ENCODE measurements at regions not wholly inside any gene's neighbourhood (a gene's known extent, or its start where the extent isn't known, plus 50 kb on each side); places are given as distances from the start of the nearest gene placed in this dataset.

DNA sequence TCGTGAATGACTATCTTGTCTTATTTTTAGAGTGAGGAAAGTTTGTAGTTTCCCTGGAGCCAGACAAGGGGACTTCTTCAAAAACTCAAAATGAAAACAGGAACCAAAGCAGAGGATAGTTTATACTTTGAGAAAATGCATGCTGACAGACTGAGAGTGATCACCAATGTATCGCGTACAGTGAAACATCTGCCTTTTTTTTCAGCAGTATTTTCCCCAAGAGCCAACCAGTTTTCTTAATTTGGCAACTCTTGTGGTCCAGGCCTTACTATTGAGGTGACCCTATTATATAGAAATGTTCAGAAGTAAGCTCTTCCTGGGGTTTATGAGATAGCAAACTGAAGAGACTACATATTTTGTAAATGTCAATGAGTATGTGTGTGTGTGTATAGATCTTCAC, 153.7 kb upstream of the VRK2 start:
- no peak for DNase-seq
- no peaks in the 10 kb centered on the region for H3K4me1 ChIP-seq
- no peaks in the 10 kb centered on the region for H3K27me3 ChIP-seq
- no peaks in the 10 kb centered on the region for H3K36me3 ChIP-seq
- 26 to 40% methylated on average over 3 of the region's 3 CpGs for WGBS, 2 donors
- intact Hi-C loops (cut with DNase I), result no loop called here
- H3K27ac ChIP-seq, result no peak overlapping the region
- TF ChIP-seq POLR2AphosphoS5 (IDR thresholded peaks at IDR 0.05), result no peak
- no peaks in the 10 kb centered on the region for H3K9me3 ChIP-seq
- H3K4me3 ChIP-seq, result no peak overlapping the region

DNA sequence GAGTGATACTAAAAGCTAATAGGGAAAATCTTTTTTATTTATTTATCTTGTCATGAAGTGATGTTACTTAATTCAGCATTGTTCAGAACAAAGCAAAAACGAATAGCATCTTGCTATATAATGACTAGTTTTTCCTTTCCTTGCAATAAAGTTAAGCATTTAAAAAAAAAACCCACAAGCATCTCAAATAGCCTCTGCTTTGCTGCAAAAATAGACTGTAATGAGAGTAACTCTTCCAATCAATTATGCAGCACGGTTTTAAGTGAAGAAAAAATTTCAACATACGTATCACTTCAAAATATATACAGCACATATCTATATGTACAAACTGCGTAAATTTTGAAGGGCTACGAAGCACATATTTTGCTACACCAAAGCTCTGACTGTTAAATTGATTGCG, 153.3 kb upstream of the VRK2 start:
- Histone ChIP-seq H3K4me1 (no peaks in the 10 kb centered on the region), H3K4me3 (no peak overlapping the region), H3K27ac (no peak overlapping the region), H3K9me3 (no peaks in the 10 kb centered on the region), H3K36me3 (no peaks in the 10 kb centered on the region), H3K27me3 (no peaks in the 10 kb centered on the region)
- no peak for DNase-seq
- intact Hi-C loops (cut with DNase I), result no loop called here
- no peak for TF ChIP-seq EP300 (IDR thresholded peaks at IDR 0.05)
- TF ChIP-seq, protein P1, sequence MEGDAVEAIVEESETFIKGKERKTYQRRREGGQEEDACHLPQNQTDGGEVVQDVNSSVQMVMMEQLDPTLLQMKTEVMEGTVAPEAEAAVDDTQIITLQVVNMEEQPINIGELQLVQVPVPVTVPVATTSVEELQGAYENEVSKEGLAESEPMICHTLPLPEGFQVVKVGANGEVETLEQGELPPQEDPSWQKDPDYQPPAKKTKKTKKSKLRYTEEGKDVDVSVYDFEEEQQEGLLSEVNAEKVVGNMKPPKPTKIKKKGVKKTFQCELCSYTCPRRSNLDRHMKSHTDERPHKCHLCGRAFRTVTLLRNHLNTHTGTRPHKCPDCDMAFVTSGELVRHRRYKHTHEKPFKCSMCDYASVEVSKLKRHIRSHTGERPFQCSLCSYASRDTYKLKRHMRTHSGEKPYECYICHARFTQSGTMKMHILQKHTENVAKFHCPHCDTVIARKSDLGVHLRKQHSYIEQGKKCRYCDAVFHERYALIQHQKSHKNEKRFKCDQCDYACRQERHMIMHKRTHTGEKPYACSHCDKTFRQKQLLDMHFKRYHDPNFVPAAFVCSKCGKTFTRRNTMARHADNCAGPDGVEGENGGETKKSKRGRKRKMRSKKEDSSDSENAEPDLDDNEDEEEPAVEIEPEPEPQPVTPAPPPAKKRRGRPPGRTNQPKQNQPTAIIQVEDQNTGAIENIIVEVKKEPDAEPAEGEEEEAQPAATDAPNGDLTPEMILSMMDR (IDR thresholded peaks at IDR 0.05), result no peak
- TF ChIP-seq POLR2AphosphoS5 (IDR thresholded peaks at IDR 0.05), result no peak
- no peak for TF ChIP-seq POLR2A (IDR thresholded peaks at IDR 0.05)
- 72 to 75% methylated on average over 6 of the region's 6 CpGs for WGBS, 2 donors

DNA sequence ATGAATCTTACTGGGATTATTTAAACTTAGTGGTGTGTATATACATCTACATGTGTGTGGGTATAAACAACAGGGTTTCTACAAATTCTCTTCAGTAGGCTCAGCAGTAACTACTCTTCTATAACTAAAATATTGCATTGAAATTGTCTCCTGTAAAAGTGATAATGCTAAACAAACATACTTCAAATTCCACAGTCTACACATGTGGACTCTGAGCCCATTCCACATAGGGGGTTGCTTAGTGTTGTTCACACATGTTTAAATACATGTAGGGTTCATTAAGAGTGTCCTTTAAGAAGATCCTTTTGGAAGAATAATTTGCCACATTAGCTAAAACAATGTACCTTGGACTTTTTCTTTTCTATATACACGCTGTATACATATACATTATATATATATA, 152.8 kb upstream of the VRK2 start:
- Histone ChIP-seq H3K9me3 (no peaks in the 10 kb centered on the region), H3K27ac (no peak overlapping the region), H3K27me3 (no peaks in the 10 kb centered on the region), H3K36me3 (no peaks in the 10 kb centered on the region), H3K4me1 (no peaks in the 10 kb centered on the region), H3K4me3 (no peak overlapping the region)
- intact Hi-C loops (cut with DNase I), result no loop called here
- WGBS, 2 donors, result 44 to 74% methylated on average over 1 of the region's 1 CpG
- TF ChIP-seq POLR2AphosphoS5 (IDR thresholded peaks at IDR 0.05), result no peak
- TF ChIP-seq POLR2A (IDR thresholded peaks at IDR 0.05), result no peak
- TF ChIP-seq EP300 (IDR thresholded peaks at IDR 0.05), result no peak
- TF ChIP-seq, protein P1 (IDR thresholded peaks at IDR 0.05), result no peak
- no peak for DNase-seq

DNA sequence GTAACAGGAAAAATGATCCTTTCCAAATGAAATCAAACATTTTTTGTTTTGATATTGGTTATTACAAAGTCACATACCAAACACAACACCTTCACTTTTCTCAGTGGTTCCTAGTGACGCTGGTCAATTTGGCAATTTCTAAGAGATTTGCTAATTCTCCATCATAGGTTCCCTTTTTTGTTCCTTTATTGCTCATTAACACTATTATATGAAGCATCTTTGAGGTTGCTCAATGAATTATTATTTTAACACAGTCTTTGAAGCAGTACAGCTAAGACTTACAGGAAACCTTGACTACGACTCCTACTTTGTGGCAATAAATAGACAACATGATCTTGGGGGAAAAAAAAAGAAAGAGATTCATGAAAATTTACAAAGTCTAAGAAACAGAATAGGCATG, 152.2 kb upstream of the VRK2 start:
- DNase-seq, result no peak
- no peak overlapping the region for H3K27ac ChIP-seq
- TF ChIP-seq, protein P1 (IDR thresholded peaks at IDR 0.05), result no peak
- no peak for TF ChIP-seq EP300 (IDR thresholded peaks at IDR 0.05)
- no peak for TF ChIP-seq POLR2A (IDR thresholded peaks at IDR 0.05)
- TF ChIP-seq POLR2AphosphoS5 (IDR thresholded peaks at IDR 0.05), result no peak
- no peaks in the 10 kb centered on the region for H3K4me1 ChIP-seq
- intact Hi-C loops (cut with DNase I), result no loop called here
- no peaks in the 10 kb centered on the region for H3K9me3 ChIP-seq
- no peaks in the 10 kb centered on the region for H3K27me3 ChIP-seq
- H3K36me3 ChIP-seq, result no peaks in the 10 kb centered on the region
- 83 to 89% methylated on average over 2 of the region's 2 CpGs for WGBS, 2 donors
- H3K4me3 ChIP-seq, result no peak overlapping the region

DNA sequence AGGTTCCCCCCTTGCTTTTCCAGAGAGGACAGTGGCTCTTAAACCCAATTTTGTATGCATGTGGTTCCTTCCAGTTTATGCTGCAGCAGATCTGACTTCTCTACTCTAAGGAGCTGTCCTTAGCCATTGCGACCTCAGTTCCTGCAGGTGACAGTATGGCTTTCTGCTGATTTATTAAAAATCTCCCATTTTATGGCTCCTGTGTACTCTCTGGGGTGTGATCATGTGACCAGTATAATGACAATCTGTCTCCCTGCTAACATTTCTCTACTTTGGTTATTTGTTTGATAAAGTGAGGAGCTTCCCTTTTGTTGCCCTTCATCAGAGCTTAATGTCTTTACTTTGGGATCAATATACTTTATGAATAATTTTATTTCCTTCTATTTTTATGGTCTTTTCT, 148.7 kb upstream of the VRK2 start:
- DNase-seq, result no peak
- no peaks in the 10 kb centered on the region for H3K27me3 ChIP-seq
- H3K36me3 ChIP-seq, result no peaks in the 10 kb centered on the region
- intact Hi-C loops (cut with DNase I), result no loop called here
- no peak overlapping the region for H3K4me3 ChIP-seq
- TF ChIP-seq POLR2A (IDR thresholded peaks at IDR 0.05), result no peak
- TF ChIP-seq POLR2AphosphoS5 (IDR thresholded peaks at IDR 0.05), result no peak
- TF ChIP-seq EP300 (IDR thresholded peaks at IDR 0.05), result no peak
- TF ChIP-seq, protein P1 (IDR thresholded peaks at IDR 0.05), result no peak
- H3K27ac ChIP-seq, result no peak overlapping the region
- no peaks in the 10 kb centered on the region for H3K4me1 ChIP-seq
- H3K9me3 ChIP-seq, result no peaks in the 10 kb centered on the region
- WGBS, 2 donors, result 63 to 81% methylated on average over 1 of the region's 1 CpG
